HG03060 (cell line): ENCODE measurements at regions not wholly inside any gene's neighbourhood (a gene's known extent, or its start where the extent isn't known, plus 50 kb on each side); places are given as distances from the start of the nearest gene placed in this dataset.
A peak's percentile ranks its signal among the peaks of the same experiment; 100 is the strongest.

ENCODE experiments used
- ATAC-seq: cut with Tn5 transposase; IDR thresholded peaks from one replicate; pipeline ENCODE4 v1.9.1; 2021; ENCODE audit warnings: low read depth, moderate number of reproducible peaks; ENCODE audit not compliant: unreplicated experiment

GRCh38 chr3:111311126-111311525, 230.9 kb upstream of the CD96 start:
- ATAC-seq = no peak

GRCh38 chr3:111311709-111312235, 230.2 kb upstream of the CD96 start:
- peak; percentile 86 for ATAC-seq

GRCh38 chr3:111314181-111314873, 227.7 kb upstream of the CD96 start:
- ATAC-seq = no peak

GRCh38 chr3:111314898-111315297, 227.1 kb upstream of the CD96 start:
- ATAC-seq = no peak

GRCh38 chr3:111315930-111316587, 225.9 kb upstream of the CD96 start:
- no peak for ATAC-seq

- no peak for ATAC-seq
These were observed 223.7 kb upstream of the CD96 start for GRCh38 chr3:111318289-111318688.

- no peak for ATAC-seq
These were observed 222.4 kb upstream of the CD96 start for GRCh38 chr3:111319598-111319997.

GRCh38 chr3:111321786-111322185, 220.2 kb upstream of the CD96 start:
- no peak for ATAC-seq

- no peak for ATAC-seq
These were observed 219.0 kb upstream of the CD96 start for GRCh38 chr3:111323019-111323418.

GRCh38 chr3:111324151-111324550, 217.8 kb upstream of the CD96 start:
- ATAC-seq = no peak

- ATAC-seq = peak; percentile 41
These were observed 217.4 kb upstream of the CD96 start for GRCh38 chr3:111324645-111325044.

- no peak for ATAC-seq
These were observed 216.8 kb upstream of the CD96 start for GRCh38 chr3:111325160-111325718.

- ATAC-seq = peak; percentile 47
These were observed 215.6 kb upstream of the CD96 start for GRCh38 chr3:111326144-111326995.

- ATAC-seq = no peak
These were observed 210.7 kb upstream of the CD96 start for GRCh38 chr3:111331306-111331705.

- ATAC-seq = no peak
These were observed 210.1 kb upstream of the CD96 start for GRCh38 chr3:111331912-111332311.

- no peak for ATAC-seq
These were observed 209.4 kb upstream of the CD96 start for GRCh38 chr3:111332488-111333080.

- no peak for ATAC-seq
These were observed 208.4 kb upstream of the CD96 start for GRCh38 chr3:111333642-111334041.

- peak; percentile 69 for ATAC-seq
These were observed 206.3 kb upstream of the CD96 start for GRCh38 chr3:111335512-111336303.

- no peak for ATAC-seq
These were observed 205.5 kb upstream of the CD96 start for GRCh38 chr3:111336511-111336910.
